CD4-positive, alpha-beta T cell treated with Interferon gamma for 1 hour (primary cell): ENCODE measurements at regions not wholly inside any gene's neighbourhood (a gene's known extent, or its start where the extent isn't known, plus 50 kb on each side); places are given as distances from the start of the nearest gene placed in this dataset.
"Not testable (repeated sequence)": the region's sequence is repeated elsewhere in the genome, so short reads cannot be mapped to it uniquely, and the experiment has no call there.

ENCODE experiments used
- DNase-seq: peaks from one replicate; pipeline ENCODE4 v3.0.0-alpha.2; 2020

DNA sequence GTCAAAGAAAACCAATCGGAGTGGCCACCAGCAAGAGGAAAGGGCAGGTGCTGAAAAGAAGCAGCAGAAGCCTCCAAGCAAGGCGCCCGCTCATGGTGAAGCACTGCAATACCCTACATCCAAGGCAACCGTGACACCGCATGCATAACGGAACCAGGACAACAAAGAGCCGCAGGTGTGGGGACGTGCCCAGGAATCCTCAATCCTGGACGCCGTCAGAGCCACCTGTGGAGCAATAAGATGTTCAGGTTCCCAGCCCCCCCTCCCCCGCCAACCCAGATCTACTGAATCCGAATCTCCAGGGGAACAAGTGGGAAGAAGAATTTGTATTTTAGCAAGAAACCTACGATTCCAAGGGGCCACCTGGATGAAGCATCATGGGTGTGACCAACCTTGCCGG lies 70.8 kb downstream of the SHANK2 start:
- no peak for DNase-seq

GRCh38 chr11:71180694-71181470 lies 71.5 kb downstream of the SHANK2 start:
- no peak for DNase-seq

GRCh38 chr11:71179877-71180605 lies 72.3 kb downstream of the SHANK2 start:
- no peak for DNase-seq

DNA sequence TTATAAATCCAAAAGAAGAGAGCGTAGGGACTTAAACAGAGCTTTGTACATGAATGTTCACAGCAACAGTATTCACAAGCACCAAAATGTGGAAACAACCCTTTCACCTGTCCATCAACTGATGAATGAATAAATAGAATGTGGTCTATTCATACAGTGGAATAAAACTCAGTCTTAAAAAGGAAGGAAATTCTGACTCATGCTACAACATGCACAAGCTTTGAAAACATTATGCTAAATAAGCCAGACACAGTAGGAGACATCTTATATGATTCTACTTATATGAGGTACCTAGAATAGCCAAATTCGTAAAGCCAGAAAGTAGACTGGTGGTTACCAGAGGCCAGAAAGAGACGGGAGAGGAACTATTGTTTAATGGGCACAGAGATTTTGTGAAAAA lies 74.3 kb downstream of the SHANK2 start:
- DNase-seq: no peak

GRCh38 chr11:71176812-71177211 lies 75.6 kb downstream of the SHANK2 start:
- DNase-seq: no peak

DNA sequence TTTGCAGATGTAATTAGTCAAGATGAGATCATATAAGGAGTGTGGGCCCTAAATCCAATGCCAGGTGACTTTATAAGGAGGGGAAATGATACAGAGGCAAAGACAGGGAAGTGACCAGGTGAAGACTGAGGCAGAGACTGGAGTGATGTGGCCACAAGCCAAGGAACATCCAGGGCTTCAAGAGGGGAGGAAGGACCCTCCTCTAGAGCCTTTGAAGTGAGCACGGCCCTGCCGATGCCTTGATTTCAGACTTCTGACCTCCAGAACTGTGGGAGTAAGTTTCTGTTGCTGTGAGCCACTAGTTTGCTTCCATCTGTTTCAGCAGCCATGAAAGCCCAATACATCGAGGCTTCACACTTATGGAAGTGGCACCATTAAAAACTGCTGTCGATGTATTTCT lies 78.7 kb downstream of the SHANK2 start:
- DNase-seq: no peak

GRCh38 chr11:71172680-71173079 lies 79.7 kb downstream of the SHANK2 start:
- no peak for DNase-seq

GRCh38 chr11:71171576-71171975 lies 80.8 kb downstream of the SHANK2 start:
- no peak for DNase-seq

DNA sequence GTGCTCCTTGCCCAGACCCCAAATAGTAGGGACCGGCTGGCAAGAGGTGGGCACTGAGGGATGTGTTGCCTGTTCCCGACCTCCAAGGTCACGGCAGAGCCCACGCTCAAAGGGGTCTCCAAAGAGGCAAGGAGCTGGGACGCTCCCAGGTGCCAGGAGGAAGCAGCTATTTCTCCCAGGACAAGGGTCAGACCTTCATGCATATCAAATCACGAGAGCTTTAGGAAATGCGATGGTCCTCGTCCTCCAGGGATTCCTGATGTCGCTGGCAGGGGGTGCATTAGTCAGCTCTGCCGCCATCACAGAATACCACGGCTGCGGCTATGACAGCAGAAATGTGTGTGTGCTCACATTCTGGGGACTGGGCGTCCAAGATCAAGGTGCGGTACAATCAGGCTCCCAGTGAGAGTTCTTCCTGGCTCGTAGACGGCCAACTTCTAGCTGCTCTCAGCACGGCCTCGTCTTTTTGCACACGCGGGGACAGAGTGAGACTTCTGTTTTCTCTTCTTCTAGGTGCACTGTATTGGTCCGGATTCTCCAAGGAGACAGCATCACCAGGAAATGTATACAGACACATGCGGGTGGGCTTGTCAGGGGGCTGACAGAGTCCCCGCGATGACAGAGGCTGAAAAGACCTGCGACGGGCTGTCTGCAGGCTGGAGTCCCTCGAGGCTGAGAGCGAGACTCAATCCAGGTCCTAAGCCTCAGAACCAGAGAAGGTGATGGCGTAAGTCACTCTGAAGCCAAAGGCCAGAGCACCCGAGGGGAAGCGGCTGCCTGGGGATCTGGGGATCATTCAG lies 81.6 kb downstream of the SHANK2 start:
- no peak for DNase-seq

DNA sequence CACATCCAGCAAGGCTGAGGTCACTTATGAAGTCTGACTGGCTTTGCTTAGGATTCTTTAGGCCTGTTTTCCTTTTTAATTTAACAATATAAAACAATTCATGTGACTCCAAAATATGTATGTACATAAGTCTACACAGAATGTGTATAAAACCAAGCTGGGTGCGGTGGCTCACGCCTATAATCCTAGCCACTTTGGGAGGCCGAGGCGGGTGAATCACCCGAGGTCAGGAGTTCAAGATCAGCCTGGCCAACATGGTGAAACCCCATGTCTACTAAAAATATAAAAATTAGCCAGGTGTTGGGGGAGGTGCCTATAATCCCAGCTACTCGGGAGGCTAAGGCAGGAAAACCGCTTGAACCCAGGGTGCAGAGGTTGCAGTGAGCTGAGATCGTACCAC lies 83.1 kb downstream of the SHANK2 start:
- no peak for DNase-seq

DNA sequence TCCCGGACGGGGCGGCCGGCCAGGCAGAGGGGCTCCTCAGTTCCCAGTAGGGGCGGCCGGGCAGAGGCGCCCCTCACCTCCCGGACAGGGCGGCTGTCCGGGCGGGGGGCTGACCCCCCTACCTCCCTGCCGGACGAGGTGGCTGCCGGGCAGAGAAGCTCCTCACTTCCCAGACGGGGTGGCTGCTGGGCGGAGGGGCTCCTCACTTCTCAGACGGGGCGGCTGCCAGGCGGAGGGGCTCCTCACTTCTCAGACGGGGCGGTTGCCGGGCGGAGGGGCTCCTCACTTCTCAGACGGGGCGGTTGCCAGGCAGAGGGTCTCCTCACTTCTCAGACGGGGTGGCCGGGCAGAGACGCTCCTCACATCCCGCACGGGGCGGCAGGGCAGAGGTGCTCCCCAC lies 84.6 kb downstream of the SHANK2 start:
- not testable (repeated sequence) for DNase-seq

DNA sequence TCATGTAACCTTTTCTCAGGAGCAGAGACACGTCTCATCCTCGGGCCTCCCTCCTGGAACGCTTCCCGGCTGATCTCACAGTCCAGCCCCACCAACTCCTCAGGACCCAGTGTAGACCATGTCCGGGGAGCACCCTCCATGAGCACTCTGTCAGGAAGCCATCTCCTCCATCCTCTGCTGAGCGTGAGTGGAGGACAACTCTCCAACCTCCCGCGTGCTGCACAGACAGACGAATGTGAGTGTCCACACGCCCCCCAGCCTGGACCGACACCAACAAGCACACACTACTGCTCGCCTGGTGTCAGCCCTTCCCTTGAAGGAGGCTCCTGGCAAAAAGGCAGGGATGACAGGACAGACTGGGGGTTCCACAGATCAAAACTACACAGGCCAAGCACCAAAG lies 86.6 kb downstream of the SHANK2 start:
- no peak for DNase-seq

DNA sequence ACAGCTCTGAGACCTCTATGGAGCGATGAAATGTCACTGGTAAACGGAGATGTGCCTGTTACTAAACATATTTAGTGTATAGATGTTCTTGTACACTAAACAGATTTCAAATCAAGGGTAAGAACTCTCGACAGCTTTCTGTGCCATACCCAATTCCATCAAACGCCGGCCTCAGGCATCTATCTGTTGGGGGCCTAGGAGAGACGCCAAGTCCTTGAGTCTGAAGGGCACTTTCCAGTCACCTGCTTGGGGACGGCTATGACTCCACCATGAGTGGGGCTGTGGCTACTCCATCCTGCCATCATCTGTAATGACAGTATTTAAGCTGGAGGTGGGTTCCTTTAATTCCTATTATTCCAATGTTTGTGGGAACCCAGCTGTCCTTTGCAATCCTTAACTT lies 87.8 kb downstream of the SHANK2 start:
- no peak for DNase-seq

DNA sequence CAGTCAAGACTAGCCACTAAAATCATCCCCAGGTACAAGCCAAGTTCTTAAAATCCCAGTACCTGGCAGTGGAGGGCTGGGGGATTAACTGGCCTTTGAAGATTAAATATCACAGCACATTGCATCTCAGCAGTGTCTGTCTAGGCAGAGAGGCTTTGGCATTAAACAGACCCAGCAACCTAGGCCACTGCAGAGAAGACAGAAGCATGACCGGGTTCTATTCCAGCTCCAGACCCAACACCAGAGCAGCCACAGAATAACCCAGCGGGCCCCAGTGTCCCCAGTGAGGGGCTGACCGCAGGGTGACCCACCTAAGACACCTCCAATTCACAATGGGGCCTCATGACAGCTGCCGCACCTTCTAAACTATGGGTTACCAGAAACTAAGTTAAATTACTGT lies 88.2 kb downstream of the SHANK2 start:
- no peak for DNase-seq

GRCh38 chr11:71163371-71163770 lies 89.0 kb downstream of the SHANK2 start:
- DNase-seq: no peak

DNA sequence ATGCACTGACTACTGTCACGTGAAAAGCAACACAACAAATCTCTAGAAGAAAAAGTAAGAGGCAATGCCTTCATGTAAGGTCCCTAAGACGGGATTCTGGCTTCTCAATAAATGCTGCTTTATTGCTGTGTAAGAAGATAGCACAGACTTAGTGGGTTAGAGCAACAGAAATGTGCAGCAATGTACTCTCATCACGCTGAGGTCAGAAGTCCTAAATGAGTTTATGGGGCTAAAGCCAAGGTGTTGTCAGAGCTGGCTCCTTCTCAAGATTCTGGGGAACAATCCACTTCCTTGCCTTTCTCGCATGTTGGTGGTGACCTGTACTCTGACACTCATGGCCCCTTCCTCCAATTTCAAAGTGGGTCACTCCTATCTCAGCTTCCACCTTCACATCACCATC lies 93.4 kb downstream of the SHANK2 start:
- DNase-seq: no peak

DNA sequence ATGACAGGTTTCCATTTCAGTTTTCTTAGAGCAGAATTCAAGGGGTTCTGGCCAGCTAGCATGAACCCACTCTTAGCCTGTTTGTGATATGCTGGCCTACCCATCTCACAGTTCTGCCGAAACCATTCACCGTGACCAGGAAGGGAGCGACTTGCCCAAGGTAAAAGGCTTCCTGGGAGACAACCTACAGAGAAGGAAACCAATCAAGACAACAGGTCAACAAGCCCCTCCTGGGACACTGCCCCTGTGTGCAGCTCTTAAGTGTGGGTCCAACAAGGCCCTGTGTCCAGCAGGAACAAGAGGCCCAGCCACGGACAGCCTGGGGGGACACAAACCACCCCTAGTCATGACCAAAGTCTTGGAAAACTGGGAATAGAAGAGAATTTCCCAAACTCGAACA lies 94.7 kb downstream of the SHANK2 start:
- not testable (repeated sequence) for DNase-seq

DNA sequence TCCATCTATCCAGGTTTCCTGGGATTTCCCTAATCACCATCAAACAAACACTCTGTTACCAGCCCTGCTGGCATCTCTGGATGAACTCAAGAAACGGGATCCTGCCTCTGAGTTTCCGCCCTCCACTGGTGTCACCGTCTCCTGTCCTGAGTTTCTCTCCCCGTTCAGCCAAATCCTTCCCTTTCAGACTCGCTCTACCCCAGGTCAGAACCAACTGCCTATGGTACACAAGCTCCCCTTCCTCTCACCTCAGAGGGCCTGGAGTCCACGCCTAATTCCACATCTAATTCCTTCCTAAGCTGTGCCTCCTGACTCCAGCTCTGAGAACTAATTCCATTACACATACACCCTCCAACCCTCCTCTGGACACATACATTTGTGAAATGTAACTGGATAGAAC lies 96.1 kb downstream of the SHANK2 start:
- DNase-seq: no peak

- DNase-seq: no peak
Measured at GRCh38 chr11:71155846-71156245, 96.5 kb downstream of the SHANK2 start.

DNA sequence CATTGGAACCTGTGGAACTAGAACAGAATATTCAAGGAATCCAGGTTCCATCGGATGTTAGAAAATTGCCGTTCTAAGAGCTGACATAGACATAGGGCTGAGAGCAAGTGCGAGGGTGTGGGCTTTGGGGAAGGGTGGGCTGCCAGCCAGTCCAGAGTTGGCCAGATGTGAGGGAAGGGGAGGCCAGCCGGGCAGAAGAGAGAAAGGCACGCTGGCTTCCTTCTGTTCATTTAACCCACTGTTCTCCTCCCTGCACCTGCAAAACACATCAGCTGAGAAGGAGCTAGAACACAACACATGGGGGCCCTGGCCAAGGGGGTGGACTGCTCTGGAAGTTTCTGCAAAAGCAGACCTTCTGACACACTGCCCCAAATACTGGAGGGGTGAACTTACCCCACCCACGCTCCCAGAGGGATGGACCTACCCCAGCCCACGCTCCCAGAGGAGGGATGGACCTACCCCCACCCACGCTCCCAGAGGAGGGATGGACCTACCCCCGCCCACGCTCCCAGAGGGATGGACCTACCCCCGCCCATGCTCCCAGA lies 98.0 kb downstream of the SHANK2 start:
- no peak for DNase-seq

DNA sequence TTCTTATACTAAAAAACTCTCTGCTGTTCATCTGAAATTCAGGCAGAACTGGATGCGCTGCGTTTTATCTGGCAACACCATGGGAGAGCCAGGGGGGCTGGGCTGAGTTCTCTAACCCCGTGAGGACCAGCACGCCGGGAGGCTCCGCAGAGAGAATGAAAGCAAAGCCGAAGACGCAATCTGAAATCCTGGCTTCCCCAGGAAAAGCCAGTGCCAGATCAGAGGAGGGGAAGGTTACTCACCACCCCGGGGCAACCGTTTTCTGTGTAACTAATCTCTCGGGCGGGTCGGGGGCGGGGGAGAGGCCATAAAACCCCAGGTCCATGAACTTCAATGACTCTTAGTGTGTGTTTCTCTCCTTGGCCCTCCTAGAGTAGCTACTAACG lies 99.4 kb downstream of the SHANK2 start:
- DNase-seq: no peak

GRCh38 chr11:71152312-71153004 lies 99.9 kb downstream of the SHANK2 start:
- DNase-seq: not testable (repeated sequence)

- no peak for DNase-seq
Measured at GRCh38 chr11:71151561-71151960, 100.8 kb downstream of the SHANK2 start.
